GM12878 (cell line): ENCODE measurements at regions not wholly inside any gene's neighbourhood (a gene's known extent, or its start where the extent isn't known, plus 50 kb on each side); places are given as distances from the start of the nearest gene placed in this dataset.

ENCODE experiments used
- ATAC-seq: fragments of 200-7000 bp; cut with Tn5 transposase; 3 replicates; pipeline ENCODE4 v1.9.1; 2020; ENCODE audit warnings: mild to moderate bottlenecking, moderate library complexity
- BruUV-seq: library from RNA; stranded (reverse); fragments of 400-500 nt; replicated peaks from 2 replicates; lab custom pipeline; 2021; lab: Mats Ljungman, UMichigan
- CTCF ChIA-PET: fragments of 300-600 bp; sonication (Branson Sonifier 250); formaldehyde crosslinking; extraction: SDS; loops from one replicate; lab custom pipeline; 2021; ENCODE audit warnings: inconsistent platforms; lab: Yijun Ruan, JAX
- POLR2A ChIA-PET: fragments of 350-600 bp; formaldehyde crosslinking; extraction: SDS; loops from one replicate; lab custom pipeline; 2021; ENCODE audit warnings: inconsistent platforms; lab: Charles Lee
- RAD21 ChIA-PET: fragments of 300-600 bp; sonication (Branson Sonifier 250); formaldehyde crosslinking; loops from one replicate; lab custom pipeline; 2023; ENCODE audit warnings: antibody characterized with exemption; ENCODE audit not compliant: unreplicated experiment; lab: Charles Lee
- SMC1A ChIA-PET: fragments of 300-600 bp; sonication (Branson Sonifier 250); formaldehyde crosslinking; loops from one replicate; lab custom pipeline; 2023; ENCODE audit not compliant: unreplicated experiment, uncharacterized antibody; lab: Charles Lee
- DNase-seq: peaks from one replicate; pipeline ENCODE4 v3.0.0-alpha.2; 2011; ENCODE audit warnings: low read depth, low spot score
- FAIRE-seq: peaks from 3 replicates; lab custom pipeline; 2011; peaks lifted over from hg19 to GRCh38; lab: Jason Lieb, UNC
- H2AFZ ChIP-seq: 2 replicates; pipeline ENCODE4 v1.6.0; 2011; ENCODE audit warnings: low read depth, low read length, control low read depth; ENCODE audit not compliant: control insufficient read depth
- H3K27ac ChIP-seq: 2 replicates; pipeline ENCODE4 v1.5.1; 2011; ENCODE audit warnings: control low read depth; ENCODE audit not compliant: control insufficient read depth, insufficient read depth
- H3K27me3 ChIP-seq, 2 experiments: replicated peaks in 1 of 2; 2 replicates each; pipeline versions ENCODE4 v1.6.0 to v1.6.1; 2011; ENCODE audit warnings: low read length in 1 of 2; ENCODE audit not compliant: control insufficient read depth in 2 of 2, insufficient read depth in 2 of 2
- H3K36me3 ChIP-seq, 2 experiments: 2 replicates each; pipeline ENCODE4 v1.5.1; 2011; ENCODE audit warnings: low read length in 1 of 2; ENCODE audit not compliant: control insufficient read depth in 2 of 2, insufficient read depth in 2 of 2
- H3K4me1 ChIP-seq: 2 replicates; pipeline ENCODE4 v1.6.1; 2011; ENCODE audit warnings: mild to moderate bottlenecking, low read length, moderate library complexity, mixed read lengths; ENCODE audit not compliant: control insufficient read depth, insufficient read depth
- H3K4me2 ChIP-seq: 2 replicates; pipeline ENCODE4 v1.6.0; 2011; ENCODE audit warnings: control low read depth; ENCODE audit not compliant: control insufficient read depth, insufficient read depth
- H3K4me3 ChIP-seq: fragments of 200-600 bp; sonication (generic); 2 replicates; pipeline ENCODE4 v1.5.1; 2016
- H3K79me2 ChIP-seq: 2 replicates; pipeline ENCODE4 v1.6.0; 2011; ENCODE audit warnings: low read length; ENCODE audit not compliant: control insufficient read depth, insufficient read depth
- H3K9ac ChIP-seq: 2 replicates; pipeline ENCODE4 v1.8.0; 2011; ENCODE audit warnings: low read length, control low read depth, mixed read lengths; ENCODE audit not compliant: control insufficient read depth, insufficient read depth
- H3K9me3 ChIP-seq: replicated peaks from 3 replicates; pipeline ENCODE4 v1.5.1; 2011; ENCODE audit warnings: mild to moderate bottlenecking, low read length; ENCODE audit not compliant: control insufficient read depth, insufficient read depth
- H4K20me1 ChIP-seq: 2 replicates; pipeline ENCODE4 v1.6.0; 2011; ENCODE audit not compliant: control insufficient read depth, insufficient read depth
- ATF2 ChIP-seq: IDR thresholded peaks from 2 replicates; pipeline ENCODE4 v1.6.1; 2012; ENCODE audit warnings: low read length, inconsistent platforms
- BACH1 ChIP-seq: fragments of 450-650 bp; IDR thresholded peaks from 2 replicates; pipeline ENCODE4 v1.6.1; 2017; ENCODE audit warnings: mild to moderate bottlenecking, borderline replicate concordance
- CHD1 ChIP-seq: IDR thresholded peaks from 2 replicates; pipeline ENCODE4 v1.6.1; 2012; ENCODE audit warnings: low read depth, low read length, improper control_type of control experiment
- DPF2 ChIP-seq: fragments of 450-650 bp; IDR thresholded peaks from 2 replicates; pipeline ENCODE4 v1.6.1; 2017; ENCODE audit warnings: mild to moderate bottlenecking
- E2F4 ChIP-seq: IDR thresholded peaks from 2 replicates; pipeline ENCODE4 v1.6.1; 2012; ENCODE audit warnings: low read depth, low read length, improper control_type of control experiment
- E2F8 ChIP-seq: fragments of 450-650 bp; IDR thresholded peaks from 2 replicates; pipeline ENCODE4 v1.6.1; 2018; ENCODE audit warnings: mild to moderate bottlenecking, low read depth, moderate library complexity; ENCODE audit not compliant: partially characterized antibody
- IKZF2 ChIP-seq, 2 experiments: fragments of 450-650 bp; IDR thresholded peaks; 2 replicates each; pipeline ENCODE4 v1.6.1; 2017; ENCODE audit warnings: mild to moderate bottlenecking in 2 of 2, moderate library complexity in 2 of 2
- KLF5 ChIP-seq: fragments of 450-650 bp; IDR thresholded peaks from 2 replicates; pipeline ENCODE4 v1.6.1; 2014; ENCODE audit warnings: mild to moderate bottlenecking; ENCODE audit not compliant: partially characterized antibody
- MEF2B ChIP-seq: fragments of 450-650 bp; IDR thresholded peaks from 2 replicates; pipeline ENCODE4 v1.6.1; 2018; ENCODE audit warnings: mild to moderate bottlenecking, moderate library complexity; ENCODE audit not compliant: partially characterized antibody, poor library complexity, severe bottlenecking
- SUPT20H ChIP-seq: IDR thresholded peaks from 2 replicates; pipeline ENCODE4 v1.6.1; 2011; ENCODE audit warnings: low read depth, mild to moderate bottlenecking, low read length, moderate library complexity, borderline replicate concordance; ENCODE audit not compliant: control insufficient read depth
- TBL1XR1 ChIP-seq: IDR thresholded peaks from 2 replicates; pipeline ENCODE4 v1.6.1; 2012; ENCODE audit warnings: low read depth, low read length, improper control_type of control experiment
- WRNIP1 ChIP-seq: IDR thresholded peaks from 2 replicates; pipeline ENCODE4 v1.6.1; 2011; ENCODE audit warnings: low read depth, low read length, improper control_type of control experiment, borderline replicate concordance
- ZBED1 ChIP-seq: IDR thresholded peaks from 2 replicates; pipeline ENCODE4 v1.6.1; 2016; ENCODE audit warnings: borderline replicate concordance
- ZNF274 ChIP-seq: IDR thresholded peaks from one replicate; pipeline ENCODE4 v1.8.0; 2011; ENCODE audit not compliant: insufficient read length, insufficient read depth
- ZNF622 ChIP-seq: fragments of 450-650 bp; IDR thresholded peaks from 2 replicates; pipeline ENCODE4 v1.6.1; 2017; ENCODE audit warnings: mild to moderate bottlenecking, inconsistent platforms
- WGBS: methylation state at CpG from one replicate; pipeline ENCODE4 v1.1.6; 2016; ENCODE audit warnings: low lambda C conversion rate; ENCODE audit not compliant: insufficient replicate concordance, insufficient coverage; ENCODE audit errors: missing lambda C conversion rate; 5-methylcytosine and 5-hydroxymethylcytosine counted together
- in situ Hi-C: fragments of 300-500 bp; cut with MboI; formaldehyde crosslinking; loops from 9 replicates; pipeline ENCODE4 v1.14.3; 2018; ENCODE audit warnings: mixed read lengths
- intact Hi-C: fragments of 100-400 bp; cut with micrococcal nuclease; formaldehyde crosslinking; loops from one replicate; pipeline ENCODE4 v1.14.2; 2022; ENCODE audit not compliant: unreplicated experiment

- TF ChIP-seq ATF2: no peak
Observed at GRCh38 chrX:116897526-116897925, 434.8 kb upstream of the CT83 start (continued).

GRCh38 chrX:116881961-116882360 is 419.2 kb upstream of the CT83 start:
- ATAC-seq (no peak), FAIRE-seq (no peak), DNase-seq (no peak)
- Histone ChIP-seq H4K20me1 (no peaks in the 10 kb centered on the region), H2AFZ (no peak overlapping the region), H3K27ac (no peak overlapping the region), H3K4me2 (no peak overlapping the region), H3K27me3 (no peaks in the 10 kb centered on the region), H3K4me1 (no peaks in the 10 kb centered on the region), H3K4me3 (no peak overlapping the region), H3K9me3 (no peaks in the 10 kb centered on the region), H3K36me3 (no peaks in the 10 kb centered on the region), H3K79me2 (no peaks in the 10 kb centered on the region), H3K9ac (no peak overlapping the region)
- ChIA-PET SMC1A (no interaction called here), RAD21 (no interaction called here), POLR2A (no interaction called here), CTCF (no interaction called here)
- intact Hi-C loops (no loop called here), in situ Hi-C loops (no loop called here)
- WGBS: 0% methylated on average over 1 of the region's 1 CpG
- no TSS peak for BruUV-seq
- TF ChIP-seq SUPT20H: no peak
- no peak for TF ChIP-seq ZBED1
- TF ChIP-seq KLF5: no peak
- TF ChIP-seq ZNF622: no peak
- no peak for TF ChIP-seq E2F8
- no peak for TF ChIP-seq WRNIP1
- no peak for TF ChIP-seq MEF2B
- TF ChIP-seq ATF2: no peak
- TF ChIP-seq BACH1: no peak
- no peak for TF ChIP-seq CHD1
- no peak for TF ChIP-seq E2F4
- no peak for TF ChIP-seq ZNF274
- TF ChIP-seq DPF2: no peak
- no peak for TF ChIP-seq TBL1XR1
- TF ChIP-seq IKZF2 (IDR thresholded peaks at IDR 0.05): no peak
